ENCODE measurements at regions not wholly inside any gene's neighbourhood (a gene's known extent, or its start where the extent isn't known, plus 50 kb on each side); places are given as distances from the start of the nearest gene placed in this dataset.

GRCh38 chr5:58215364-58215763, 244.5 kb downstream of the PLK2 start:
- H3K27me3 Mint-ChIP-seq (ENCODE audit: low read depth, unreplicated experiment): no peaks in the 10 kb centered on the region
- no peak overlapping the region for H3K4me2 ChIP-seq (ENCODE audit: low read length)
- peaks cover 3% of the 10 kb centered on the region for H3K36me3 Mint-ChIP-seq (ENCODE audit: low read depth, unreplicated experiment)
- H3K4me3 ChIP-seq (ENCODE audit: insufficient read depth, low read depth, low read length): no peak overlapping the region
- H4K20me1 ChIP-seq (ENCODE audit: insufficient read depth, low read length): no peaks in the 10 kb centered on the region
- H3K4me3 Mint-ChIP-seq (ENCODE audit: unreplicated experiment): no peak overlapping the region
- H3K9me3 ChIP-seq (ENCODE audit: insufficient read depth, low read depth, low read length): no peaks in the 10 kb centered on the region
- DNase-seq (ENCODE audit: low read depth) (no peak), FAIRE-seq (no peak)
- H3K9ac ChIP-seq (ENCODE audit: low read length): no peak overlapping the region
- no peak overlapping the region for H3K27ac ChIP-seq (ENCODE audit: low read depth, low read length)
- H2AFZ ChIP-seq (ENCODE audit: low read depth, low read length): no peak overlapping the region
- H3K9me3 Mint-ChIP-seq (ENCODE audit: unreplicated experiment): peaks cover 13% of the 10 kb centered on the region
- H3K4me1 ChIP-seq (ENCODE audit: insufficient read depth, low read length): no peaks in the 10 kb centered on the region
- no peaks in the 10 kb centered on the region for H3K4me1 Mint-ChIP-seq (ENCODE audit: low read depth, unreplicated experiment)
- TF ChIP-seq EZH2 (IDR thresholded peaks at IDR 0.05; ENCODE audit: insufficient read depth, low read length): no peak
- TF ChIP-seq, protein P1, sequence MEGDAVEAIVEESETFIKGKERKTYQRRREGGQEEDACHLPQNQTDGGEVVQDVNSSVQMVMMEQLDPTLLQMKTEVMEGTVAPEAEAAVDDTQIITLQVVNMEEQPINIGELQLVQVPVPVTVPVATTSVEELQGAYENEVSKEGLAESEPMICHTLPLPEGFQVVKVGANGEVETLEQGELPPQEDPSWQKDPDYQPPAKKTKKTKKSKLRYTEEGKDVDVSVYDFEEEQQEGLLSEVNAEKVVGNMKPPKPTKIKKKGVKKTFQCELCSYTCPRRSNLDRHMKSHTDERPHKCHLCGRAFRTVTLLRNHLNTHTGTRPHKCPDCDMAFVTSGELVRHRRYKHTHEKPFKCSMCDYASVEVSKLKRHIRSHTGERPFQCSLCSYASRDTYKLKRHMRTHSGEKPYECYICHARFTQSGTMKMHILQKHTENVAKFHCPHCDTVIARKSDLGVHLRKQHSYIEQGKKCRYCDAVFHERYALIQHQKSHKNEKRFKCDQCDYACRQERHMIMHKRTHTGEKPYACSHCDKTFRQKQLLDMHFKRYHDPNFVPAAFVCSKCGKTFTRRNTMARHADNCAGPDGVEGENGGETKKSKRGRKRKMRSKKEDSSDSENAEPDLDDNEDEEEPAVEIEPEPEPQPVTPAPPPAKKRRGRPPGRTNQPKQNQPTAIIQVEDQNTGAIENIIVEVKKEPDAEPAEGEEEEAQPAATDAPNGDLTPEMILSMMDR (IDR thresholded peaks at IDR 0.05; ENCODE audit: insufficient read depth, low read depth, low read length): no peak
- H3K27me3 ChIP-seq (ENCODE audit: insufficient read depth, low read length): no peaks in the 10 kb centered on the region
- no peak overlapping the region for H3K27ac Mint-ChIP-seq (ENCODE audit: unreplicated experiment)
- no peaks in the 10 kb centered on the region for H3K36me3 ChIP-seq (ENCODE audit: insufficient read depth, low read length)
- H3K79me2 ChIP-seq (ENCODE audit: insufficient read depth, low read length): no peaks in the 10 kb centered on the region

GRCh38 chr5:58211441-58211840, 248.4 kb downstream of the PLK2 start:
- H3K4me1 Mint-ChIP-seq (ENCODE audit: low read depth, unreplicated experiment): no peaks in the 10 kb centered on the region
- Histone ChIP-seq H4K20me1 (ENCODE audit: insufficient read depth, low read length) (no peaks in the 10 kb centered on the region), H3K4me2 (ENCODE audit: low read length) (no peak overlapping the region), H3K27me3 (ENCODE audit: insufficient read depth, low read length) (no peaks in the 10 kb centered on the region), H3K79me2 (ENCODE audit: insufficient read depth, low read length) (no peaks in the 10 kb centered on the region), H2AFZ (ENCODE audit: low read depth, low read length) (no peak overlapping the region), H3K9me3 (ENCODE audit: insufficient read depth, low read depth, low read length) (no peaks in the 10 kb centered on the region), H3K36me3 (ENCODE audit: insufficient read depth, low read length) (no peaks in the 10 kb centered on the region), H3K4me1 (ENCODE audit: insufficient read depth, low read length) (no peaks in the 10 kb centered on the region), H3K9ac (ENCODE audit: low read length) (no peak overlapping the region), H3K4me3 (ENCODE audit: insufficient read depth, low read depth, low read length) (no peak overlapping the region), H3K27ac (ENCODE audit: low read depth, low read length) (no peak overlapping the region)
- peaks cover 3% of the 10 kb centered on the region for H3K36me3 Mint-ChIP-seq (ENCODE audit: low read depth, unreplicated experiment)
- FAIRE-seq: no peak
- peaks cover 7% of the 10 kb centered on the region for H3K9me3 Mint-ChIP-seq (ENCODE audit: unreplicated experiment)
- no peak for DNase-seq (ENCODE audit: low read depth)
- TF ChIP-seq EZH2 (IDR thresholded peaks at IDR 0.05; ENCODE audit: insufficient read depth, low read length): no peak
- TF ChIP-seq, protein P1 (IDR thresholded peaks at IDR 0.05; ENCODE audit: insufficient read depth, low read depth, low read length): no peak
- no peak overlapping the region for H3K4me3 Mint-ChIP-seq (ENCODE audit: unreplicated experiment)
- no peak overlapping the region for H3K27ac Mint-ChIP-seq (ENCODE audit: unreplicated experiment)
- no peaks in the 10 kb centered on the region for H3K27me3 Mint-ChIP-seq (ENCODE audit: low read depth, unreplicated experiment)

DNA sequence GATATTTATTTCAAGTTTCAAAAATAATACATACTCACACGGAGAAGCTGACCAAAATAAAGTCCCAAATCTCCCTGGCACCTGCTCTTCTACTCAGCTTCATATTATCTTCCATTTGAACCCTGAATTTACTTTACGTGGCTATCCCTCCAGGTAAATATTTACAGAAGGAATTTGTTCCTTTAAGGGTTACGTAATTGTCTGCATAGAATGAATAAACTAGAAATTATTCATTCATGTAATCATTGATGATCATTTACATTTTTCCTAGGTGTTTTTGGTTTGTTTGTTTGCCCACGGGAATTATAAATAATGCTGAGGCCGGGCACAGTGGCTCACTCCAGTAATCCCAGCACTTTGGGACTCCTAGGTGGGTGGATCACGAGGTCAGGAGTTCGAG, 251.2 kb downstream of the PLK2 start:
- H4K20me1 ChIP-seq (ENCODE audit: insufficient read depth, low read length): no peaks in the 10 kb centered on the region
- H3K27me3 ChIP-seq (ENCODE audit: insufficient read depth, low read length): no peaks in the 10 kb centered on the region
- DNase-seq (ENCODE audit: low read depth) (no peak), FAIRE-seq (no peak)
- H3K9me3 ChIP-seq (ENCODE audit: insufficient read depth, low read depth, low read length): no peaks in the 10 kb centered on the region
- H3K4me1 ChIP-seq (ENCODE audit: insufficient read depth, low read length): no peaks in the 10 kb centered on the region
- TF ChIP-seq EZH2 (IDR thresholded peaks at IDR 0.05; ENCODE audit: insufficient read depth, low read length): no peak
- TF ChIP-seq, protein P1 (IDR thresholded peaks at IDR 0.05; ENCODE audit: insufficient read depth, low read depth, low read length): no peak
- H3K9ac ChIP-seq (ENCODE audit: low read length): no peak overlapping the region
- H3K4me2 ChIP-seq (ENCODE audit: low read length): no peak overlapping the region
- H3K4me1 Mint-ChIP-seq (ENCODE audit: low read depth, unreplicated experiment): no peaks in the 10 kb centered on the region
- no peaks in the 10 kb centered on the region for H3K79me2 ChIP-seq (ENCODE audit: insufficient read depth, low read length)
- H3K9me3 Mint-ChIP-seq (ENCODE audit: unreplicated experiment): no peaks in the 10 kb centered on the region
- H2AFZ ChIP-seq (ENCODE audit: low read depth, low read length): no peak overlapping the region
- H3K4me3 ChIP-seq (ENCODE audit: insufficient read depth, low read depth, low read length): no peak overlapping the region
- no peaks in the 10 kb centered on the region for H3K27me3 Mint-ChIP-seq (ENCODE audit: low read depth, unreplicated experiment)
- H3K36me3 ChIP-seq (ENCODE audit: insufficient read depth, low read length): no peaks in the 10 kb centered on the region
- H3K4me3 Mint-ChIP-seq (ENCODE audit: unreplicated experiment): no peak overlapping the region
- H3K27ac Mint-ChIP-seq (ENCODE audit: unreplicated experiment): no peak overlapping the region
- H3K36me3 Mint-ChIP-seq (ENCODE audit: low read depth, unreplicated experiment): no peaks in the 10 kb centered on the region
- H3K27ac ChIP-seq (ENCODE audit: low read depth, low read length): no peak overlapping the region
